ENCODE measurements at regions not wholly inside any gene's neighbourhood (a gene's known extent, or its start where the extent isn't known, plus 50 kb on each side); places are given as distances from the start of the nearest gene placed in this dataset.

DNA sequence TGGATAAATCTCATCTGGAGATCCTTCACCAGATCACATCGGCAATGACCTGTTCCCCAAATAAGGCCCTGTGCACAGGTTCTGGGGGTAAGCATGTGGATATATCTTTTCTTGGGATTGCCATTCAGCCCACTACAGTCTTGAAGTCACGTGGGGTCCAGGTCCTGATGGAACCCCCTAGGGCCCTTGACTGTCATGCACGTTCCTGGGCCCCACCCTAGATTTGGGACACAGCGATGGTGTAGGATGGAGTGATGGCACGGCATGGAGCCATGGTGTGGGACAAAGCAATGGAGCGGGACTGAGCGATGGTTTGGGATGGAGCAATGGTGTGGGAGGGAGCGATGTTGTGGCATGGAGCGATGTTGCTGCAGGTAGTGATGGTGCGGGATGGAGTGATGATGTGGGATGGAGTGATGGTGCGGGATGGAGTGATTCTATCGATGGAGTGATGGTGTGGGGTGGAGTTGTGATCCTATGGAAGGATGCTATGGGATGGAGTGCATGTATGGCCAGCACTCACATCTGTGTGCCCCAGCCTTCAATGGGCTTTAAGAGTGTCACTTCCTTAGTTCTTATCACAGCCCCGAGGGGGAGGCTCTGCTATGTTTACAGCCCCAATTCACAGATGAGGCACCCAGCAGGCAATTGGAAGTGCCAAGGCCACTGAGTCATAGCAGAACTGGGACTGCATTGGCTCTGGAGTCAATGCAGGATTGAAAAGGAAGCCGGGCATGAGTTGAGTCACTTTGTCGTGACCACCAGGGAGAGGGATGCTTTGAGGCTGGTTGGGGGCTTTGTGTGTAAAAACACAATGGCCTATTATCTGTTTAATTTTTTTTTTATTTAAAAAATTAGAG, 97.0 kb upstream of the C1orf174 start:
- in situ Hi-C loops (cut with MboI; ENCODE audit: low sequenced_read_pairs) = no loop called here
- Histone ChIP-seq H3K4me2 (ENCODE audit: low read depth, low read length) (no peak overlapping the region), H4K20me1 (ENCODE audit: insufficient read depth, low read length) (no peaks in the 10 kb centered on the region), H3K79me1 (ENCODE audit: low read depth in 1 of 2, low read length in 2 of 2) (no peaks in the 10 kb centered on the region), H2BK15ac (ENCODE audit: low read depth, low read length) (no peak overlapping the region), H2AFZ (replicated peaks; ENCODE audit: low read length, poor library complexity) (no peak overlapping the region), H3K27ac (ENCODE audit: insufficient read depth, low read length) (no peak overlapping the region), H3K56ac (ENCODE audit: extremely low read depth, insufficient read depth, low read length) (no peak overlapping the region), H3K9me3 (ENCODE audit: control insufficient read depth, insufficient read depth, low read length) (peaks cover 57% of the 10 kb centered on the region), H3K4me3 (ENCODE audit: insufficient read depth, low read depth, low read length) (no peak overlapping the region), H3K36me3 (ENCODE audit: control insufficient read depth, insufficient read depth, low read length) (no peaks in the 10 kb centered on the region), H3K4ac (ENCODE audit: low read depth, low read length) (no peak overlapping the region), H2BK120ac (ENCODE audit: low read depth, low read length) (no peak overlapping the region), H3K18ac (ENCODE audit: low read depth, low read length) (no peak overlapping the region), H2AK9ac (replicated peaks; ENCODE audit: low read depth, low read length, poor library complexity) (no peak overlapping the region), H4K8ac (ENCODE audit: low read depth in 2 of 2, low read length in 2 of 2) (no peak overlapping the region), H4K91ac (ENCODE audit: insufficient read depth, low read depth, low read length) (no peak overlapping the region), H2AK5ac (ENCODE audit: low read depth, low read length) (no peak overlapping the region), H3K27me3 (ENCODE audit: control insufficient read depth, insufficient read depth, low read length) (no peaks in the 10 kb centered on the region), H3K9me1 (ENCODE audit: insufficient read depth, low read length) (no peaks in the 10 kb centered on the region), H3K14ac (replicated peaks; ENCODE audit: low read depth, low read length) (no peak overlapping the region), H2BK5ac (ENCODE audit: low read depth, low read length, poor library complexity, severe bottlenecking) (no peak overlapping the region), H2BK20ac (ENCODE audit: low read depth, low read length) (no peak overlapping the region), H4K5ac (ENCODE audit: low read depth, low read length) (no peak overlapping the region), H3K23ac (ENCODE audit: low read depth, low read length) (no peak overlapping the region), H3K4me1 (ENCODE audit: control insufficient read depth, insufficient read depth, low read length) (no peaks in the 10 kb centered on the region), H3K9ac (ENCODE audit: low read depth, low read length) (no peak overlapping the region)
- no peak for TF ChIP-seq MAFK (IDR thresholded peaks at IDR 0.05; ENCODE audit: low read depth, low read length)
- no peak for TF ChIP-seq CHD1 (IDR thresholded peaks at IDR 0.05; ENCODE audit: low read depth, low read length)
- TF ChIP-seq MXI1 (IDR thresholded peaks at IDR 0.05; ENCODE audit: borderline replicate concordance, low read depth, low read length) = no peak
- TF ChIP-seq RFX5 (IDR thresholded peaks at IDR 0.05; ENCODE audit: low read depth, low read length) = no peak
- no peak for TF ChIP-seq NFE2L2 (IDR thresholded peaks at IDR 0.05; ENCODE audit: low read depth, low read length)
- no peak for TF ChIP-seq RAD21 (IDR thresholded peaks at IDR 0.05; ENCODE audit: low read length)
- TF ChIP-seq, protein P1, sequence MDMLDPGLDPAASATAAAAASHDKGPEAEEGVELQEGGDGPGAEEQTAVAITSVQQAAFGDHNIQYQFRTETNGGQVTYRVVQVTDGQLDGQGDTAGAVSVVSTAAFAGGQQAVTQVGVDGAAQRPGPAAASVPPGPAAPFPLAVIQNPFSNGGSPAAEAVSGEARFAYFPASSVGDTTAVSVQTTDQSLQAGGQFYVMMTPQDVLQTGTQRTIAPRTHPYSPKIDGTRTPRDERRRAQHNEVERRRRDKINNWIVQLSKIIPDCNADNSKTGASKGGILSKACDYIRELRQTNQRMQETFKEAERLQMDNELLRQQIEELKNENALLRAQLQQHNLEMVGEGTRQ (IDR thresholded peaks at IDR 0.05; ENCODE audit: low read depth, low read length) = no peak
- TF ChIP-seq BHLHE40 (IDR thresholded peaks at IDR 0.05; ENCODE audit: low read depth, low read length) = no peak
- TF ChIP-seq, protein P2, sequence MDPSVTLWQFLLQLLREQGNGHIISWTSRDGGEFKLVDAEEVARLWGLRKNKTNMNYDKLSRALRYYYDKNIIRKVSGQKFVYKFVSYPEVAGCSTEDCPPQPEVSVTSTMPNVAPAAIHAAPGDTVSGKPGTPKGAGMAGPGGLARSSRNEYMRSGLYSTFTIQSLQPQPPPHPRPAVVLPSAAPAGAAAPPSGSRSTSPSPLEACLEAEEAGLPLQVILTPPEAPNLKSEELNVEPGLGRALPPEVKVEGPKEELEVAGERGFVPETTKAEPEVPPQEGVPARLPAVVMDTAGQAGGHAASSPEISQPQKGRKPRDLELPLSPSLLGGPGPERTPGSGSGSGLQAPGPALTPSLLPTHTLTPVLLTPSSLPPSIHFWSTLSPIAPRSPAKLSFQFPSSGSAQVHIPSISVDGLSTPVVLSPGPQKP (IDR thresholded peaks at IDR 0.05; ENCODE audit: borderline replicate concordance, low read depth, low read length) = no peak
- TF ChIP-seq POLR2A (IDR thresholded peaks at IDR 0.05; ENCODE audit: low read depth, low read length) = no peak
- TF ChIP-seq SMC3 (IDR thresholded peaks at IDR 0.05; ENCODE audit: low read depth, low read length) = no peak
- no peak for TF ChIP-seq MAZ (IDR thresholded peaks at IDR 0.05; ENCODE audit: borderline replicate concordance, low read depth, low read length)
- no peak for TF ChIP-seq RCOR1 (IDR thresholded peaks at IDR 0.05; ENCODE audit: insufficient replicate concordance, low read length)
- TF ChIP-seq, protein P3, sequence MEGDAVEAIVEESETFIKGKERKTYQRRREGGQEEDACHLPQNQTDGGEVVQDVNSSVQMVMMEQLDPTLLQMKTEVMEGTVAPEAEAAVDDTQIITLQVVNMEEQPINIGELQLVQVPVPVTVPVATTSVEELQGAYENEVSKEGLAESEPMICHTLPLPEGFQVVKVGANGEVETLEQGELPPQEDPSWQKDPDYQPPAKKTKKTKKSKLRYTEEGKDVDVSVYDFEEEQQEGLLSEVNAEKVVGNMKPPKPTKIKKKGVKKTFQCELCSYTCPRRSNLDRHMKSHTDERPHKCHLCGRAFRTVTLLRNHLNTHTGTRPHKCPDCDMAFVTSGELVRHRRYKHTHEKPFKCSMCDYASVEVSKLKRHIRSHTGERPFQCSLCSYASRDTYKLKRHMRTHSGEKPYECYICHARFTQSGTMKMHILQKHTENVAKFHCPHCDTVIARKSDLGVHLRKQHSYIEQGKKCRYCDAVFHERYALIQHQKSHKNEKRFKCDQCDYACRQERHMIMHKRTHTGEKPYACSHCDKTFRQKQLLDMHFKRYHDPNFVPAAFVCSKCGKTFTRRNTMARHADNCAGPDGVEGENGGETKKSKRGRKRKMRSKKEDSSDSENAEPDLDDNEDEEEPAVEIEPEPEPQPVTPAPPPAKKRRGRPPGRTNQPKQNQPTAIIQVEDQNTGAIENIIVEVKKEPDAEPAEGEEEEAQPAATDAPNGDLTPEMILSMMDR (conservative IDR thresholded peaks at IDR 0.05; ENCODE audit: low read depth, low read length) = no peak
- TF ChIP-seq FOS (IDR thresholded peaks at IDR 0.05; ENCODE audit: low read depth, low read length) = no peak
- 85 to 100% methylated on average over 3 to 8 of the region's 15 CpGs for WGBS, 2 experiments (ENCODE audit: extremely low coverage in 2 of 2, insufficient read length in 1 of 2)
- intact Hi-C loops (cut with micrococcal nuclease) = no loop called here
- dilution Hi-C loops (cut with HindIII; ENCODE audit: low sequenced_read_pairs, unreplicated experiment) = no loop called here
- CTCF ChIA-PET = no interaction called here
- ATAC-seq (ENCODE audit: low read depth) = no peak
- no peak for DNase-seq
- POLR2A ChIA-PET (ENCODE audit: unreplicated experiment) = no interaction called here
- BruUV-seq (replicated peaks) = no TSS peak
